Osteoblast (primary cell): ENCODE measurements at regions not wholly inside any gene's neighbourhood (a gene's known extent, or its start where the extent isn't known, plus 50 kb on each side); places are given as distances from the start of the nearest gene placed in this dataset.
A peak's percentile ranks its signal among the peaks of the same experiment; 100 is the strongest.

ENCODE experiments used
- DNase-seq: peaks from one replicate; pipeline ENCODE4 v3.0.0; 2011; ENCODE audit warnings: low spot score, mixed read lengths; ENCODE audit not compliant: insufficient read length; ENCODE audit errors: missing footprints
- H2AFZ ChIP-seq: 2 replicates; pipeline ENCODE4 v1.6.0; 2011; ENCODE audit warnings: mild to moderate bottlenecking, low read length
- H3K27ac ChIP-seq: 2 replicates; pipeline ENCODE4 v1.5.1; 2011; ENCODE audit warnings: mild to moderate bottlenecking, low read depth, low read length, moderate library complexity
- H3K27me3 ChIP-seq: 2 replicates; pipeline ENCODE4 v1.6.0; 2012; ENCODE audit warnings: mild to moderate bottlenecking, control low read depth, inconsistent platforms, low read length, moderate library complexity; ENCODE audit not compliant: insufficient read depth
- H3K36me3 ChIP-seq: 2 replicates; pipeline ENCODE4 v1.5.1; 2011; ENCODE audit warnings: mild to moderate bottlenecking, low read length, control low read depth, moderate library complexity; ENCODE audit not compliant: insufficient read depth
- H3K4me1 ChIP-seq: 2 replicates; pipeline ENCODE4 v1.5.1; 2011; ENCODE audit warnings: mild to moderate bottlenecking, low read length, control low read depth, moderate library complexity; ENCODE audit not compliant: insufficient read depth
- H3K4me2 ChIP-seq: 2 replicates; pipeline ENCODE4 v1.6.0; 2011; ENCODE audit warnings: mild to moderate bottlenecking, low read length; ENCODE audit not compliant: insufficient read depth
- H3K4me3 ChIP-seq: fragments of 200-600 bp; sonication (generic); 3 replicates; pipeline ENCODE4 v1.5.1; 2012; ENCODE audit warnings: mild to moderate bottlenecking, low read length, inconsistent platforms; ENCODE audit not compliant: insufficient read depth
- H3K79me2 ChIP-seq: 2 replicates; pipeline ENCODE4 v1.6.0; 2012; ENCODE audit warnings: mild to moderate bottlenecking, low read length, control low read depth, inconsistent platforms; ENCODE audit not compliant: insufficient read depth
- H3K9me3 ChIP-seq: 2 replicates; pipeline ENCODE4 v1.5.1; 2011; ENCODE audit warnings: low read depth, low read length, control low read depth
- H4K20me1 ChIP-seq: 2 replicates; pipeline ENCODE4 v1.6.0; 2012; ENCODE audit warnings: mild to moderate bottlenecking, low read length, control low read depth; ENCODE audit not compliant: insufficient read depth
- CTCF ChIP-seq: IDR thresholded peaks from 2 replicates; pipeline ENCODE4 v1.5.1; 2011; ENCODE audit warnings: mild to moderate bottlenecking, low read depth, low read length, moderate library complexity; ENCODE audit errors: extremely low read depth

DNA sequence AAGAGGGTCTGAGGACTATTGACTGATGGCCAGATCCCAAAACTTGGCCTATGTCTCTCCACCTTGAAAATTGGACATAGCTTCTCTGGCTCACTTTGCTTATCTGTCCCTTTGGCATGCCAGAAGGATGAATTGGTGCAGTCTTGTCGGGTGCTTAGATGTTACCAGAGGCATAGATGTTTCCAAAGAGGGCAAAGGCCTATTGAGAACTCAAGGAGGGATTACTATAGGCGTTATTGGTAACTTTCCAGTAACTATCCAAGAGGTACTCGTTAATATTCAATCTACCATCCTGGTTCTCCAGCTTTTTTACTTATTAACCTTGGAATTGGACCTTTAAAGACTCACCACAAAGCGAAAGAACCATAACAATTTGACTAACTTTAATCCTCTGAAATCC lies 368.3 kb upstream of the ESRRG start:
- no peak for TF ChIP-seq CTCF
- no peaks in the 10 kb centered on the region for H3K9me3 ChIP-seq
- H3K36me3 ChIP-seq = no peaks in the 10 kb centered on the region
- no peak overlapping the region for H3K27ac ChIP-seq
- H3K79me2 ChIP-seq = no peaks in the 10 kb centered on the region
- H3K27me3 ChIP-seq = no peaks in the 10 kb centered on the region
- no peak for DNase-seq
- H3K4me1 ChIP-seq = no peaks in the 10 kb centered on the region
- no peak overlapping the region for H3K4me2 ChIP-seq
- no peak overlapping the region for H3K4me3 ChIP-seq
- no peaks in the 10 kb centered on the region for H4K20me1 ChIP-seq
- H2AFZ ChIP-seq = no peak overlapping the region

- no peak overlapping the region for H3K27ac ChIP-seq
- H3K4me2 ChIP-seq = peak overlapping the region; percentile 45
- no peaks in the 10 kb centered on the region for H3K36me3 ChIP-seq
- no peaks in the 10 kb centered on the region for H3K9me3 ChIP-seq
- no peak for DNase-seq
- peak overlapping the region; percentile 20 for H3K4me3 ChIP-seq
- H3K4me1 ChIP-seq = no peaks in the 10 kb centered on the region
- H3K27me3 ChIP-seq = no peaks in the 10 kb centered on the region
- no peak for TF ChIP-seq CTCF
- H2AFZ ChIP-seq = no peak overlapping the region
- H4K20me1 ChIP-seq = no peaks in the 10 kb centered on the region
- H3K79me2 ChIP-seq = no peaks in the 10 kb centered on the region
Observed at GRCh38 chr1:217090060-217090911, 367.1 kb upstream of the ESRRG start.

- H3K4me2 ChIP-seq = peak overlapping the region; percentile 45
- no peaks in the 10 kb centered on the region for H3K9me3 ChIP-seq
- no peak overlapping the region for H3K27ac ChIP-seq
- peak overlapping the region; percentile 22 for H2AFZ ChIP-seq
- H3K27me3 ChIP-seq = no peaks in the 10 kb centered on the region
- peak overlapping the region; percentile 37 for H3K4me3 ChIP-seq
- H4K20me1 ChIP-seq = no peaks in the 10 kb centered on the region
- H3K79me2 ChIP-seq = no peaks in the 10 kb centered on the region
- DNase-seq = peak; percentile 62
- no peak for TF ChIP-seq CTCF
- H3K4me1 ChIP-seq = no peaks in the 10 kb centered on the region
- H3K36me3 ChIP-seq = no peaks in the 10 kb centered on the region
Observed at GRCh38 chr1:217089361-217090014, 366.3 kb upstream of the ESRRG start.
